ENCODE measurements at regions not wholly inside any gene's neighbourhood (a gene's known extent, or its start where the extent isn't known, plus 50 kb on each side); places are given as distances from the start of the nearest gene placed in this dataset.

- Histone ChIP-seq H3K27me3 (no peaks in the 10 kb centered on the region), H3K36me3 (no peaks in the 10 kb centered on the region), H3K4me1 (peaks cover 0 to 24% (median 0%) of the 10 kb centered on the region in 3 donors), H3K4me3 (no peak overlapping the region), H3K27ac (no peak overlapping the region), H3K9me3 (no peaks in the 10 kb centered on the region)
- ATAC-seq = no peak
- TF ChIP-seq EP300 (IDR thresholded peaks at IDR 0.05) = no peak
- TF ChIP-seq POLR2A (IDR thresholded peaks at IDR 0.05) = no peak
- no peak for TF ChIP-seq CTCF (IDR thresholded peaks at IDR 0.05)
- TF ChIP-seq POLR2AphosphoS5 (IDR thresholded peaks at IDR 0.05) = no peak
- WGBS, 2 donors (ENCODE audit: low coverage in 1 of 2) = 92% methylated on average over 1 of the region's 2 CpGs; no CpG with 5 or more reads in 1 of the 2 donors
Measured at GRCh38 chr11:116413301-116414242, 359.2 kb downstream of the BUD13 start.

- TF ChIP-seq EP300 (IDR thresholded peaks at IDR 0.05) = no peak
- TF ChIP-seq POLR2A (IDR thresholded peaks at IDR 0.05) = no peak
- no peak for TF ChIP-seq POLR2AphosphoS5 (IDR thresholded peaks at IDR 0.05)
- no peak for TF ChIP-seq CTCF (IDR thresholded peaks at IDR 0.05)
- 58 to 66% methylated on average over 5 of the region's 6 CpGs for WGBS, 2 donors (ENCODE audit: low coverage in 1 of 2)
- no peak overlapping the region for H3K27ac ChIP-seq
- H3K4me3 ChIP-seq = no peak overlapping the region
- H3K36me3 ChIP-seq = no peaks in the 10 kb centered on the region
- H3K4me1 ChIP-seq = peaks cover 0 to 24% (median 0%) of the 10 kb centered on the region in 3 donors
- no peak for ATAC-seq
- no peaks in the 10 kb centered on the region for H3K9me3 ChIP-seq
- no peaks in the 10 kb centered on the region for H3K27me3 ChIP-seq
Measured at GRCh38 chr11:116412118-116412889, 360.5 kb downstream of the BUD13 start.

GRCh38 chr11:116409238-116409637 lies 363.5 kb downstream of the BUD13 start:
- no peaks in the 10 kb centered on the region for H3K9me3 ChIP-seq
- no peak overlapping the region for H3K4me3 ChIP-seq
- no peak overlapping the region for H3K27ac ChIP-seq
- 100% methylated on average over 1 of the region's 4 CpGs; no CpG with 5 or more reads in 1 of the 2 donors for WGBS, 2 donors (ENCODE audit: low coverage in 1 of 2)
- no peaks in the 10 kb centered on the region for H3K27me3 ChIP-seq
- no peak for ATAC-seq
- TF ChIP-seq CTCF (IDR thresholded peaks at IDR 0.05) (no peak), POLR2AphosphoS5 (IDR thresholded peaks at IDR 0.05) (no peak), EP300 (IDR thresholded peaks at IDR 0.05) (no peak), POLR2A (IDR thresholded peaks at IDR 0.05) (no peak)
- peaks cover 0 to 11% (median 0%) of the 10 kb centered on the region in 3 donors for H3K4me1 ChIP-seq
- H3K36me3 ChIP-seq = no peaks in the 10 kb centered on the region

- TF ChIP-seq POLR2AphosphoS5 (IDR thresholded peaks at IDR 0.05) = no peak
- no peak for TF ChIP-seq EP300 (IDR thresholded peaks at IDR 0.05)
- TF ChIP-seq CTCF (IDR thresholded peaks at IDR 0.05) = no peak
- no peak for TF ChIP-seq POLR2A (IDR thresholded peaks at IDR 0.05)
- H3K36me3 ChIP-seq = no peaks in the 10 kb centered on the region
- WGBS, 2 donors (ENCODE audit: low coverage in 1 of 2) = 80% methylated on average over 1 of the region's 1 CpG; no CpG with 5 or more reads in 1 of the 2 donors
- H3K27ac ChIP-seq = no peak overlapping the region
- H3K27me3 ChIP-seq = no peaks in the 10 kb centered on the region
- ATAC-seq = no peak
- no peaks in the 10 kb centered on the region for H3K4me1 ChIP-seq
- no peaks in the 10 kb centered on the region for H3K9me3 ChIP-seq
- H3K4me3 ChIP-seq = no peak overlapping the region
Measured at GRCh38 chr11:116406042-116406441, 366.7 kb downstream of the BUD13 start.

All from gastroesophageal sphincter (tissue), 4 donors.